ENCODE measurements at regions not wholly inside any gene's neighbourhood (a gene's known extent, or its start where the extent isn't known, plus 50 kb on each side); places are given as distances from the start of the nearest gene placed in this dataset.

DNA sequence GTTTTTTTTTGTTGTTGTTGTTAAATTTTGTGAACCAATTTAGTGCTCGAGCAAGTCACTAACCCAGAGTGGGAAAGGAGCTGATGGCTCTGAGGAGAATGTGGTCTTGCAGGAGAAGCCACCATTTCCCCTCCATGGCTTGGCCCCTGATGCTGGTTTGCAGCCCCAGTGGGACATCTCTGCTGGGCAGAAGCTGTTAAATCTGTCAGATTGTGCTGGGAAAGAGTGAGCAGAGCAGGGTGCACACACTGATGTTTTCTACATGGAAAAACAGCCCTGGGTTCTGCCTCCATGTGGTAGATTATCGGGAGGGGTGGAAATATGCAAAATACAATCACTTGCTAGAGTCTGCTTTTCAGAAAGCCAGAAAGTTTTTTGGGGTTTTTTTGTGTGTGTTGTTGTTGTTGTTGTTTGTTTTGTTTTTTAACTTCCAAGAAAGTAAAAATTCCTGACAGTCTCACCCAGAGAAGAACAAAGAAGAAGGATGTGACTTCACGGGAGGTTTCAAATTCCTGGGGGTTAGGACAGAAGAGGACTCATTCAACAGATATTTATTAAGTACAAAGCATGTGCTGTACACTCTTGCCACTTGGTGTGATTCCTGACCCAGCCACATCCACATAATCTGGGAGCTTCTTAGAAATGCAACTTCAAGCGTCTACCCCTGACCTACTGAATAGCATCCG lies 133.7 kb downstream of the FOXB1 start:
- Histone ChIP-seq H3K36me3 (ENCODE audit: insufficient read depth, low read length) (no peaks in the 10 kb centered on the region), H3K27ac (ENCODE audit: low read depth, low read length) (no peak overlapping the region), H3K79me2 (ENCODE audit: insufficient read depth, low read length) (no peaks in the 10 kb centered on the region), H3K4me2 (ENCODE audit: insufficient read depth, low read length) (no peak overlapping the region), H3K9me3 (ENCODE audit: low read depth, low read length) (no peaks in the 10 kb centered on the region), H3K4me1 (ENCODE audit: insufficient read depth, low read length) (no peaks in the 10 kb centered on the region), H2AFZ (ENCODE audit: low read length) (no peak overlapping the region), H4K20me1 (ENCODE audit: insufficient read depth, low read length) (no peaks in the 10 kb centered on the region), H3K4me3 (ENCODE audit: insufficient read depth, low read length) (no peak overlapping the region), H3K27me3 (ENCODE audit: insufficient read depth, low read length) (peaks cover 42% of the 10 kb centered on the region)
- TF ChIP-seq, protein P1, sequence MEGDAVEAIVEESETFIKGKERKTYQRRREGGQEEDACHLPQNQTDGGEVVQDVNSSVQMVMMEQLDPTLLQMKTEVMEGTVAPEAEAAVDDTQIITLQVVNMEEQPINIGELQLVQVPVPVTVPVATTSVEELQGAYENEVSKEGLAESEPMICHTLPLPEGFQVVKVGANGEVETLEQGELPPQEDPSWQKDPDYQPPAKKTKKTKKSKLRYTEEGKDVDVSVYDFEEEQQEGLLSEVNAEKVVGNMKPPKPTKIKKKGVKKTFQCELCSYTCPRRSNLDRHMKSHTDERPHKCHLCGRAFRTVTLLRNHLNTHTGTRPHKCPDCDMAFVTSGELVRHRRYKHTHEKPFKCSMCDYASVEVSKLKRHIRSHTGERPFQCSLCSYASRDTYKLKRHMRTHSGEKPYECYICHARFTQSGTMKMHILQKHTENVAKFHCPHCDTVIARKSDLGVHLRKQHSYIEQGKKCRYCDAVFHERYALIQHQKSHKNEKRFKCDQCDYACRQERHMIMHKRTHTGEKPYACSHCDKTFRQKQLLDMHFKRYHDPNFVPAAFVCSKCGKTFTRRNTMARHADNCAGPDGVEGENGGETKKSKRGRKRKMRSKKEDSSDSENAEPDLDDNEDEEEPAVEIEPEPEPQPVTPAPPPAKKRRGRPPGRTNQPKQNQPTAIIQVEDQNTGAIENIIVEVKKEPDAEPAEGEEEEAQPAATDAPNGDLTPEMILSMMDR (IDR thresholded peaks at IDR 0.05; ENCODE audit: extremely low read depth, low read depth, low read length) = no peak
- no peak for DNase-seq (ENCODE audit: insufficient read length, low spot score, missing footprints)

GRCh38 chr15:60138397-60138968 lies 134.4 kb downstream of the FOXB1 start:
- no peaks in the 10 kb centered on the region for H3K9me3 ChIP-seq (ENCODE audit: low read depth, low read length)
- H3K4me1 ChIP-seq (ENCODE audit: insufficient read depth, low read length) = no peaks in the 10 kb centered on the region
- H2AFZ ChIP-seq (ENCODE audit: low read length) = no peak overlapping the region
- no peaks in the 10 kb centered on the region for H4K20me1 ChIP-seq (ENCODE audit: insufficient read depth, low read length)
- DNase-seq (ENCODE audit: insufficient read length, low spot score, missing footprints) = no peak
- TF ChIP-seq, protein P1 (IDR thresholded peaks at IDR 0.05; ENCODE audit: extremely low read depth, low read depth, low read length) = no peak
- peaks cover 38% of the 10 kb centered on the region for H3K27me3 ChIP-seq (ENCODE audit: insufficient read depth, low read length)
- H3K4me2 ChIP-seq (ENCODE audit: insufficient read depth, low read length) = no peak overlapping the region
- H3K4me3 ChIP-seq (ENCODE audit: insufficient read depth, low read length) = no peak overlapping the region
- no peak overlapping the region for H3K27ac ChIP-seq (ENCODE audit: low read depth, low read length)
- H3K79me2 ChIP-seq (ENCODE audit: insufficient read depth, low read length) = no peaks in the 10 kb centered on the region
- no peaks in the 10 kb centered on the region for H3K36me3 ChIP-seq (ENCODE audit: insufficient read depth, low read length)

DNA sequence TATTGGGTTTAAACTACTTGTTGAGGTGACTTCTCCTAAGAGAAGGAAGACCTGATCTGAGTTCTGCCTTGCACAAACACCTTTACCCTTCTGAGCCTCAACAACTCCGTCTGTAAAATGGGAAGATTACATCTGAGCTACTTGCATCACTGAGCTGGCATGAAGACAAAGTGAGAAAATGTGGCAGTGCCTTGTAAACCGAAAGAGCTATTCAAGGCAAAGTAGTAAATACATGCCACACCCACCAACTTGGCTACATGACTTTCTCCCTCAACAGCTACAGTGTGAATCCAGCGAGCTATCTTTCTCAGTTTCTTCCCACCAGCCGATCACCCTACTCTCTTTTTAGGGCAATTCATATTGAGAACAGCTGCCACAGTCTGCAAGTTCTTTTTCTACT lies 148.3 kb downstream of the FOXB1 start:
- no peaks in the 10 kb centered on the region for H4K20me1 ChIP-seq (ENCODE audit: insufficient read depth, low read length)
- no peaks in the 10 kb centered on the region for H3K36me3 ChIP-seq (ENCODE audit: insufficient read depth, low read length)
- peaks cover 13% of the 10 kb centered on the region for H3K27me3 ChIP-seq (ENCODE audit: insufficient read depth, low read length)
- no peak overlapping the region for H3K4me3 ChIP-seq (ENCODE audit: insufficient read depth, low read length)
- H3K4me1 ChIP-seq (ENCODE audit: insufficient read depth, low read length) = peaks cover 5% of the 10 kb centered on the region
- TF ChIP-seq, protein P1 (IDR thresholded peaks at IDR 0.05; ENCODE audit: extremely low read depth, low read depth, low read length) = no peak
- no peak overlapping the region for H3K4me2 ChIP-seq (ENCODE audit: insufficient read depth, low read length)
- no peak overlapping the region for H2AFZ ChIP-seq (ENCODE audit: low read length)
- H3K9me3 ChIP-seq (ENCODE audit: low read depth, low read length) = no peaks in the 10 kb centered on the region
- H3K27ac ChIP-seq (ENCODE audit: low read depth, low read length) = no peak overlapping the region
- no peak for DNase-seq (ENCODE audit: insufficient read length, low spot score, missing footprints)
- no peaks in the 10 kb centered on the region for H3K79me2 ChIP-seq (ENCODE audit: insufficient read depth, low read length)

DNA sequence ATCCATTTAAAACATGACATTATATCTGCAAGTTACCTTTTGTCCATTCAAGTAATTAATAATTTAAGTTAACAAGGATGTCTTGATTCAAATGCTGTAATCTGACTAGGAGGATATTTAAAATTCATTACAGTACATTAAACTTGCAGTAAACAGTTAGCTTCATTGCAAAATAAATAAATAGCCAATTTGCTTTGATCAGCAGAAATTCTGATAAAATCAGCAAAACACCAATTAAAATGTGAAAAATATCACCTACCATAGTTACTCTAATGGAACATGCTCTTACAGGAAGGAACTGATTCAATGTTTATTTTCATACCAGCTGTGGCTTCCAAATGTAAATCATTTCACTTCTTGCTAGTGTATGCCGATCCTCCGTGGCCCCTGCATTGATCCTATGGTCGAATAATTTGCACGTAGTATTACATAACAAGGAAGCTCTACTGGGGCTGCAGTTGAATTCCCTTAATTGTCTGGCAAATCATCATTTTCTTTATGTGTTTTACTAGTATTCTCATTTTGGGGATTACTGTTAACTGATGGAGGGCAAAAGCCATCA lies 150.7 kb downstream of the FOXB1 start:
- TF ChIP-seq, protein P1 (IDR thresholded peaks at IDR 0.05; ENCODE audit: extremely low read depth, low read depth, low read length) = no peak
- no peak for DNase-seq (ENCODE audit: insufficient read length, low spot score, missing footprints)
- peak overlapping the region; percentile 53 for H3K4me2 ChIP-seq (ENCODE audit: insufficient read depth, low read length)
- H2AFZ ChIP-seq (ENCODE audit: low read length) = no peak overlapping the region
- H3K4me1 ChIP-seq (ENCODE audit: insufficient read depth, low read length) = peaks cover 5% of the 10 kb centered on the region
- H3K27ac ChIP-seq (ENCODE audit: low read depth, low read length) = no peak overlapping the region
- no peaks in the 10 kb centered on the region for H4K20me1 ChIP-seq (ENCODE audit: insufficient read depth, low read length)
- no peak overlapping the region for H3K4me3 ChIP-seq (ENCODE audit: insufficient read depth, low read length)
- no peaks in the 10 kb centered on the region for H3K9me3 ChIP-seq (ENCODE audit: low read depth, low read length)
- H3K79me2 ChIP-seq (ENCODE audit: insufficient read depth, low read length) = no peaks in the 10 kb centered on the region
- peaks cover 12% of the 10 kb centered on the region for H3K27me3 ChIP-seq (ENCODE audit: insufficient read depth, low read length)
- H3K36me3 ChIP-seq (ENCODE audit: insufficient read depth, low read length) = no peaks in the 10 kb centered on the region

Data from osteoblast (primary cell).